Epithelial cell of proximal tubule (primary cell): ENCODE measurements at regions not wholly inside any gene's neighbourhood (a gene's known extent, or its start where the extent isn't known, plus 50 kb on each side); places are given as distances from the start of the nearest gene placed in this dataset.

ENCODE experiments used
- DNase-seq: peaks from one replicate; pipeline ENCODE4 v3.0.0-alpha.2; 2011; ENCODE audit warnings: low read depth
- H3K4me3 ChIP-seq: 2 replicates; pipeline ENCODE4 v1.5.1; 2011; ENCODE audit warnings: low read depth, mild to moderate bottlenecking, low read length
- CTCF ChIP-seq: conservative IDR thresholded peaks from 2 replicates; pipeline ENCODE4 v1.5.1; 2012; ENCODE audit warnings: low read depth, mild to moderate bottlenecking, low read length

GRCh38 chr4:14222377-14223029 is 595.0 kb upstream of the BOD1L1 start:
- no peak for TF ChIP-seq CTCF
- DNase-seq: no peak
- no peak overlapping the region for H3K4me3 ChIP-seq

DNA sequence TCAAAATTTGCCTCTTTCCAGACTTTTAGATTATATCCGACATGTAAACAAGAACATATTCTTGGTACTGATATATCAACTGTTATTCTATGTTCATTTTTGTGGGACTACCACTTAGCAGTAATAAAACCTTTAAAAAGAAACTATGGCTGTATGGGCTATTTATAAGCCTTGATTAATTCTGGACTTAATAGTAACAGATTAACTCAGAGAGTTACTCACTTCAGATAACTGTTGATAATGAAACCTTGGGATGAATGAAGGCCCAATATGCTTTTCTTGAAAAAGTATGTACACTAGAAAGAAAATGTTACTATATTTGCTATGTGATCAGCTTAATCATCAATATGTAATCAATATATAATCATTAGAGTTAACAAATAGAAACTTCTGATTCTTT is 595.9 kb upstream of the BOD1L1 start:
- DNase-seq: no peak

GRCh38 chr4:14225688-14226207 is 598.2 kb upstream of the BOD1L1 start:
- no peak for TF ChIP-seq CTCF
- no peak overlapping the region for H3K4me3 ChIP-seq
- DNase-seq: no peak

More for the DNA sequence above, 595.9 kb upstream of the BOD1L1 start:
- TF ChIP-seq CTCF: no peak
- H3K4me3 ChIP-seq: no peak overlapping the region

GRCh38 chr4:14233126-14233525 is 605.6 kb upstream of the BOD1L1 start:
- no peak overlapping the region for H3K4me3 ChIP-seq
- no peak for TF ChIP-seq CTCF
- DNase-seq: no peak

DNA sequence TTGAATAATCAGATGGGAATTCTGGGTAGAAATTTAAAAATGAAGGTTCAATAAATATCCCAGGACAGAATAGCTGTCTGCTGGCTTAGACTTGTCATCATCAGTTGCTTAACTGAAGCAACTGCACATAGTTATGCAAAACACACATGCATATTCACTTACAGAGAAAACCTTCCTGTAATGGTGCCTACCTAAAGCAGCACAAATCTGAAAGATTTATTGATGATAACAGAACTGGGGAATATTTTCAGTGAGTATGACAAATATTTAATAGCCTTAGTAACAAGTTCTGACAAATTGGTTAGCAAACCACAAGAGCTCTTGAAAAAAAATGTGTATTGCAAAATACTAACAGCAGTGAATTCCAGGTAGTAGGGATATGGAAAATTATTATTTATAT is 606.8 kb upstream of the BOD1L1 start:
- no peak for DNase-seq
- no peak for TF ChIP-seq CTCF
- no peak overlapping the region for H3K4me3 ChIP-seq

DNA sequence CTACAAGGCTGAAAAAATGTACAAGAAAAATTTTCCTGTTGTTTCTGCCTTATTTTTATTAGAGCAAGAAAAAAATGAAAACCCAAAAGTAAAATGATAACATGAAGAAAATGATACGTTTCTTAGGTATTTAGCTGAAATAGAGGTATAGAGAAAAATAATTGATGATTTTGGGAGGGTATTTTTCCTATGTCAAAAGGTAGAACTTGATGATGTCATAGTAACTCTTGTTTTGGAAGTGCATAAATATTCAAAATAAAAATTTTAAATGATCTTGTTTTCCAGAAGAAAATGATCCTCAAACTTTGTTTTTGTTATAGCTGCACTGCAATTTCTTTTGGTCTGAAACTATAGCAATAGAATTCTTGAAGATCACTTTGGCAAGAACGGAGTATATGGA is 608.8 kb upstream of the BOD1L1 start:
- no peak overlapping the region for H3K4me3 ChIP-seq
- TF ChIP-seq CTCF: no peak
- no peak for DNase-seq

GRCh38 chr4:14237911-14238310 is 610.4 kb upstream of the BOD1L1 start:
- no peak overlapping the region for H3K4me3 ChIP-seq
- no peak for DNase-seq
- TF ChIP-seq CTCF: no peak
